Ascending aorta (tissue), 2 donors: ENCODE measurements at regions not wholly inside any gene's neighbourhood (a gene's known extent, or its start where the extent isn't known, plus 50 kb on each side); places are given as distances from the start of the nearest gene placed in this dataset.

Experiments used
- DNase-seq, 2 donors: peaks; one replicate each; pipeline ENCODE4 v3.0.0-alpha.2; 2019; ENCODE audit warnings: low spot score in 2 of 2
- H3K27ac ChIP-seq, 2 donors: fragments of 200-600 bp; sonication (generic); one replicate each; pipeline ENCODE4 v1.5.1; 2016 to 2017; ENCODE audit warnings: mild to moderate bottlenecking in 1 of 2
- H3K27me3 ChIP-seq: fragments of 200-600 bp; sonication (generic); one replicate; pipeline ENCODE4 v1.5.1; 2017
- H3K36me3 ChIP-seq, 2 donors: fragments of 200-600 bp; sonication (generic); one replicate each; pipeline ENCODE4 v1.5.1; 2016
- H3K4me1 ChIP-seq, 2 donors: fragments of 200-600 bp; sonication (generic); one replicate each; pipeline ENCODE4 v1.5.1; 2016 to 2017; ENCODE audit warnings: mild to moderate bottlenecking in 1 of 2
- H3K4me3 ChIP-seq, 2 donors: fragments of 200-600 bp; sonication (generic); one replicate each; pipeline ENCODE4 v1.5.1; 2016 to 2017; ENCODE audit warnings: mild to moderate bottlenecking in 1 of 2
- H3K9me3 ChIP-seq, 2 donors: fragments of 200-600 bp; sonication (generic); one replicate each; pipeline ENCODE4 v1.5.1; 2016
- intact Hi-C: fragments of 100-400 bp; cut with DNase I; formaldehyde crosslinking; loops from one replicate; pipeline ENCODE4 v1.15.1; 2023
- TF ChIP-seq, protein P1 (sequence below), 3 experiments: fragments of 200-600 bp in 2 of 3; fragments of 450-650 bp in 1 of 3; sonication (generic) in 2 of 3; IDR thresholded peaks; one replicate each; pipeline ENCODE4 v1.5.1; 2016 to 2019; ENCODE audit warnings: antibody characterized with exemption in 3 of 3, mild to moderate bottlenecking in 1 of 3, moderate library complexity in 1 of 3

DNA sequence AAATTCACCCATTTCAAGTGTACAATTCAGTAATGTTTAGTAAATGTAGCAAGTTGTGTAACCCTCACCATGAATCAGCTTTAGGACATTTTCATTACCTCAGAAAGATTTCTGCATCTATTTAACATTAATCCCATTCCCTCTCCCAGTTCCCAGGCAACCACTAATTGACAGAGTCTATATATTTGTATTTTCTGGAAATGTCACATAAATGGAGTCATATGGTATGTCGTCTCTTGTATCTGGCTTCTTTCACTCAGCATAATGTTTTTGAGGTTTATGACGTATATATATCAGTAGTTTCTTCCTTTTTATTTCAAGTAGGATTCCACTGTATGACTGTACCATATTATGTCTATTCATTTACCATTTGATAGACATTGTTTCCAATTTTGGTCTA, 199.8 kb downstream of the CYB561 start:
- H3K36me3 ChIP-seq: no peaks in the 10 kb centered on the region
- H3K27me3 ChIP-seq: no peaks in the 10 kb centered on the region
- H3K4me1 ChIP-seq: peaks cover 0 to 11% of the 10 kb centered on the region in 2 donors
- TF ChIP-seq, protein P1, sequence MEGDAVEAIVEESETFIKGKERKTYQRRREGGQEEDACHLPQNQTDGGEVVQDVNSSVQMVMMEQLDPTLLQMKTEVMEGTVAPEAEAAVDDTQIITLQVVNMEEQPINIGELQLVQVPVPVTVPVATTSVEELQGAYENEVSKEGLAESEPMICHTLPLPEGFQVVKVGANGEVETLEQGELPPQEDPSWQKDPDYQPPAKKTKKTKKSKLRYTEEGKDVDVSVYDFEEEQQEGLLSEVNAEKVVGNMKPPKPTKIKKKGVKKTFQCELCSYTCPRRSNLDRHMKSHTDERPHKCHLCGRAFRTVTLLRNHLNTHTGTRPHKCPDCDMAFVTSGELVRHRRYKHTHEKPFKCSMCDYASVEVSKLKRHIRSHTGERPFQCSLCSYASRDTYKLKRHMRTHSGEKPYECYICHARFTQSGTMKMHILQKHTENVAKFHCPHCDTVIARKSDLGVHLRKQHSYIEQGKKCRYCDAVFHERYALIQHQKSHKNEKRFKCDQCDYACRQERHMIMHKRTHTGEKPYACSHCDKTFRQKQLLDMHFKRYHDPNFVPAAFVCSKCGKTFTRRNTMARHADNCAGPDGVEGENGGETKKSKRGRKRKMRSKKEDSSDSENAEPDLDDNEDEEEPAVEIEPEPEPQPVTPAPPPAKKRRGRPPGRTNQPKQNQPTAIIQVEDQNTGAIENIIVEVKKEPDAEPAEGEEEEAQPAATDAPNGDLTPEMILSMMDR (IDR thresholded peaks at IDR 0.05): no peak
- no peak overlapping the region for H3K27ac ChIP-seq
- intact Hi-C loops: no loop called here
- peaks cover 0 to 12% of the 10 kb centered on the region in 2 donors for H3K9me3 ChIP-seq
- H3K4me3 ChIP-seq: no peak overlapping the region
- DNase-seq: no peak

DNA sequence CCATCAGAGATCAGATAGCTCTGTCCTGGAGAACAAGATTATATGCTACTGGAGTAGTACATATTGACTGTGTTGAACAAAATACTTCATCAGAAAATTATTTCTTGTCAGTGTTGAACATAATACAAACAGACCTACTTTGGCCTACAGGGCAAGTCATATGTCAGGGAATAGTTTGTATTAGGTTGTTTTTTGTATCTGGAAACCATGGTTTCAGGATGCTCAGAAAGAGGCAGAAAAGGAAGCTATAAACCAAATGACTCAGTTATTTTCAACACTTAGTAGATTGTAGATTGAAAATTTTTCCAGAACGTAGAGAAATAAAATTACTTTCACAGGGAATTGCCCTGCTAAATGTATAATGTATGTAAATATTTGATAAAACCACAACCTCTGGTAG, 198.4 kb downstream of the CYB561 start:
- H3K9me3 ChIP-seq: peaks cover 0 to 12% of the 10 kb centered on the region in 2 donors
- no peaks in the 10 kb centered on the region for H3K36me3 ChIP-seq
- no peak overlapping the region for H3K27ac ChIP-seq
- peaks cover 0 to 11% of the 10 kb centered on the region in 2 donors for H3K4me1 ChIP-seq
- TF ChIP-seq, protein P1 (IDR thresholded peaks at IDR 0.05): no peak
- no peak for DNase-seq
- H3K27me3 ChIP-seq: no peaks in the 10 kb centered on the region
- intact Hi-C loops: no loop called here
- H3K4me3 ChIP-seq: no peak overlapping the region

DNA sequence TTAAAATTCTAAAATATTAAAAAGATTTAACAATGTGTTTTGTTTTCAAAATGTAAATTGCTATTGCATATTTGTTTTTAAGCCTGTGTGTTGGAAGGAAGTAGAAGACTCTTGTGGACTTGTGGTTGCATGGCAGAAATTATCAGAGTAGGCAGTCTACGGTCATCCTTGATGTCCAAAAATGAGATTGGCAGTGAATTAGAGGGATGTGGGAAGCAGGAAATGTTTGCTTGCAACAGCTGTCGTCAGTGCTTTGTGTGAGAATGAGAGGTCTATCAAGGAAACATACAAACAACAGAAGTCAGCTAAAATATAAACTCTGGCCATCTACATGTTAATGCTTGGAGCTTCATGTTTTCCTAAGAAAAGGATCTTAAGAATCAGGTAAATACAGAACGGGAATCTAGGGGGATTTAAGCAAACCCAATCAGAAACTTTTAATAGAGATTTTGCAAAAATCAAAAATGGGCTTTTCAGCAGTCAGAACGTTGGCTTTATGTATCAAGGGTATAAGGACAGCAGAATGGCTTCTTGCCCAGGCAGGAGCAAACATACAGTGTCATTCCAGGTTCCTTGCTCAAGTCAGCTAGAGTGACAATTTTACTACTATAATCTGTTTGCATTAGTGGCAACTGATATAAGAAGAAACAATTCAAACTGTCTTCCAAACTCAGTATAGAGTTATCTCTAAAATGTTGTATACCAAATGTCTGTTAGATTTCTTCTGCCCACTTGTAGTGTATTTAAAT, 196.7 kb downstream of the CYB561 start:
- peaks cover 0 to 11% of the 10 kb centered on the region in 2 donors for H3K4me1 ChIP-seq
- H3K27me3 ChIP-seq: no peaks in the 10 kb centered on the region
- H3K9me3 ChIP-seq: peaks cover 0 to 2% of the 10 kb centered on the region in 2 donors
- no peak for DNase-seq
- intact Hi-C loops: no loop called here
- no peak overlapping the region for H3K27ac ChIP-seq
- TF ChIP-seq, protein P1 (IDR thresholded peaks at IDR 0.05): no peak
- no peaks in the 10 kb centered on the region for H3K36me3 ChIP-seq
- no peak overlapping the region for H3K4me3 ChIP-seq

DNA sequence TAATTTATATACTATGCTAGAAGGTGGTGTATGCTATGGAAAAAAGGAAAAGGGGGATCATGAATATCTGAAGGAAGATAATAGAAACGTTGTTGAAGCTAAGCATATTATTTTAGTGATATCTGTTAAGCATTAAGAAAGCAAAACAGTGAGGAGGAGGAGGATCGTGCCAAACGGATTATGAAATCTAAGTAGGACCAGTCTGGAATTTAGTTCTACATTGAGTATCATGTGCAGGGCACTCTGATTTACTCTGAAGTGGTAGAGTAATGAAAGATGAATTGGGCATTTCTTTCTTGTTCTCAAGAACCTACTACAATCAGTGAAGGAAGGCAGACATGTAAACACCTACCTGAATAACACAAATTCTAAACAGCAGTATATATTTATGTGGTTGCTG, 195.3 kb downstream of the CYB561 start:
- H3K4me3 ChIP-seq: no peak overlapping the region

DNA sequence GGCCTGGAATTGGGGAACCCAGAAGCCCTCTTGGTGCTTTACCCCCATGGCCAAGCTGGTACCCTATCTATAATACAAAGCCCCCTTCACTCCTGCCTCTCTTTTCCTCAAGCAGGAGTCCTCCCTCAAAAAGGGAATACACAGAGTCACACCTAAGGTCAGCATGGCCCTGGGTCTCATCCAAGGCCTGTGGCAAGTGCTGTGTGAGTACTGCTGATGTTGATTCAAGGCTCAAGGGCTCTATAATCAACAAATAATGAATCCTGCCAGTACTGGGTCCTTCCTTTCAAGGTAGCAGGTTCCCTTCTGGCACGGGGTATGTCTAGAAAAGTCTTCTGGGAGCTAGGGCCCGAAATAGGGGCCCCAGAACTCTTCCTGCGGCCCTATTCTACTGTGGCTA, 187.3 kb downstream of the CYB561 start:
- Histone ChIP-seq H3K27ac (no peak overlapping the region), H3K36me3 (no peaks in the 10 kb centered on the region), H3K4me1 (no peaks in the 10 kb centered on the region), H3K27me3 (no peaks in the 10 kb centered on the region), H3K4me3 (no peak overlapping the region), H3K9me3 (no peaks in the 10 kb centered on the region)
- TF ChIP-seq, protein P1 (IDR thresholded peaks at IDR 0.05): no peak
- no peak for DNase-seq
- intact Hi-C loops: no loop called here

More for the DNA sequence above, 195.3 kb downstream of the CYB561 start:
- H3K27me3 ChIP-seq: no peaks in the 10 kb centered on the region
- no peaks in the 10 kb centered on the region for H3K36me3 ChIP-seq
- TF ChIP-seq, protein P1 (IDR thresholded peaks at IDR 0.05): no peak
- H3K27ac ChIP-seq: no peak overlapping the region
- intact Hi-C loops: no loop called here
- H3K9me3 ChIP-seq: no peaks in the 10 kb centered on the region
- peaks cover 0 to 11% of the 10 kb centered on the region in 2 donors for H3K4me1 ChIP-seq
- DNase-seq: no peak
